COLO668 (cell line): ENCODE measurements at regions not wholly inside any gene's neighbourhood (a gene's known extent, or its start where the extent isn't known, plus 50 kb on each side); places are given as distances from the start of the nearest gene placed in this dataset.
A peak's percentile ranks its signal among the peaks of the same experiment; 100 is the strongest.

Source experiments
- DNase-seq: peaks from one replicate; lab custom pipeline; 2025; ENCODE audit not compliant: unreplicated experiment; lab: John Stamatoyannopoulos, UW

DNA sequence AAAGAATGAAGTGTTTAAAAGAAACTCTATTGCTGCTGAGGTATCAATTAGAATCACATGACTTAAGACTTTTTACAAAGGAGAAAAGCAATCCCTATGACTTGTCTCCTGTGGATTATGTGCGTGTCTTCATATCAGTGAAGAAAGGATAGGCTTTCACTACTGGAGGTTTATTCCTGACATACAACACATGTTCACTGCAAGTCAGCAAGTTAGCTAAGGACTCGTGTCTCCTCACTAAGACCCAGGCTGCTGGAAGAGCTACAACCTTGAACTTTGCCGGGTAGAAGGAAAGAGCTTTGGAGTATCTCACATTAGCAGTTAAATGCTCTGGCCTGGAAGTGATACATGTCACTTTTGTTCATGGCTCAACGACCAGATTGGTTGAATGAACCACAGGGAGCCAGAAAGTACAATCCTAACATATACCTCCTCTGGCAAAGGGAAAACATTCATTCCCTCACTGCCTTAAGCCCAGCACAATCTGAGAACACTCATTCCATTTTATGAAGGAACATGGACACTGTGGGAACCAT is 215.3 kb downstream of the RNF152 start:
- DNase-seq, result no peak

DNA sequence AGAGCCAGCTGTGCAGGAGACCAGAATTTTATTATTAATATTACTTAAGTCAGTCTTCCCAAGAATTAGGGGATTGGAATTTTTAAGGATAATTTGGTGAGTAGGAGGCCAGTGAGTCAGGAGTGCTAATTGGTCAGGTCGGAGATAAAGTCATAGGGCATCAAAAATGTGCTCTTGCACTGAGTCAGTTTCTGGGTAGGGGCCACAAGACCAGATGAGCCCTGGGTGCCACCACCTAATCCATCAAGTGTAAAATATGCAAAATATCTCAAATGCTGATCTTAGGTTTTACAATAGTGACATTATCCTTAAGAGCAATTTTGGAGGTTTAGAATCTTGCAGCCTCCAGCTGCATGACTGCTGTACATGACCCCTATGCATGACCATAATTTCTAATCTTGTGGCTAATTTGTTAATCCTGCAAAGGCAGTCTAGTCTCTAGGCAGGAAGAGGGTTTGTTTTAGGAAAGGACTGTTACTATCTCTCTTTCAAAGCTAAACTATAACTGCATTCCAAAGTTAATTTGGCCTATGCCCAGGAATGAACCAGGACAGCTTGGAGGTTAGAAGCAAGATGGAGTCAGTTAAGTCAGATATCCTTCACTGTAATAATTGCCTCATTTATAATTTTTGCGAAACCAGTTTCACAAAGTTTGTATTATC is 215.9 kb downstream of the RNF152 start:
- DNase-seq, result no peak

DNA sequence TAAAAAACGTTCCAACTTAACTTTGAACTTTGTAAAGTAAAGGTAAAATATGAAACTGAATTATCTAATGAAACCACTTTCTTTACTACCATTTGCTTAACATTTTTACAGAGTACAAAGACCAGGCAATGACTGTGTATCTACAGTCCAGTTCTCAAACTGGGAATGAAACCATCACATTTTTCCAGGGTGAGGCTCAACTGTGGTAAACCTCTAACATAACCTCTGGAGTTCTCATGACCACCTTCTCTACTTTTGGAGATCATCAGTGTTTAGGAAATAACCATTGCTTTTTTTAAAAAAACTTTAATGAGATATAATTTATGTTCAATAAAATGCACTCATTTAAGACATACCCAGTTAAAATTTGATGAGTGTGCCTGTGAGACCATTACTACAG is 223.5 kb downstream of the RNF152 start:
- no peak for DNase-seq

DNA sequence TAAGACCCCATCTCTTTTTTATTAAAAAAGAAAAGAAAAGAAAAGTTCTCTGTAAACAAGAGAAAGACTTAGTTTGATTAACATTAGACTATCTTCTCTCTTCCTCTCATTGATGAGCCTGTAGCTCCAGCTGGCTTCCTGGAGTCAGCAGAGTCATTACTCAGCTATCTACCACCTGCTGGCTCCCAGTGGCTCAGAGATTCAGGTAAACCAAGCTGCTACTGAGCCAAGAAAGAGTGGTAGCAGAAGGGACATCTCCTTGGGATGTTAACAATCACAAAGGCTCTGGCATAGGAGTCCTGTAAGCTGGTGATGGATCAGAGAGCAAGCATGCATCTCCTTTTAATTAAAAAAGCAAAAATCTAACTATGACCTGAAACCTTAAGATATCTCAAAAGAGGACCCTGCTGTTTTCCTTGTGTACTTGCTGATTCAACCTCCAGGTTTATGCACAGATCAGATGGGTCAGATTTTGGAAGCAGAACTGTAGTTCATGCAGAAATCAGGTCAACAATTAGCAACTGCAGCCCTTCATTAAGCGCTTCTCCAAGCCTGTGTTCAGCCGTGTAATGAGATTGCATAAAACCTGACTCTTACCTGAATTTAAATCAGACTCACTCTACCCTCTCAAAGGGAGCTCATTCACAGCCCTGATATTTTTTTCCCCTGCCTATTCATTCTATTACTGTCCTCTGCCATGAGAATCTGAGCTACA is 225.8 kb downstream of the RNF152 start:
- no peak for DNase-seq

DNA sequence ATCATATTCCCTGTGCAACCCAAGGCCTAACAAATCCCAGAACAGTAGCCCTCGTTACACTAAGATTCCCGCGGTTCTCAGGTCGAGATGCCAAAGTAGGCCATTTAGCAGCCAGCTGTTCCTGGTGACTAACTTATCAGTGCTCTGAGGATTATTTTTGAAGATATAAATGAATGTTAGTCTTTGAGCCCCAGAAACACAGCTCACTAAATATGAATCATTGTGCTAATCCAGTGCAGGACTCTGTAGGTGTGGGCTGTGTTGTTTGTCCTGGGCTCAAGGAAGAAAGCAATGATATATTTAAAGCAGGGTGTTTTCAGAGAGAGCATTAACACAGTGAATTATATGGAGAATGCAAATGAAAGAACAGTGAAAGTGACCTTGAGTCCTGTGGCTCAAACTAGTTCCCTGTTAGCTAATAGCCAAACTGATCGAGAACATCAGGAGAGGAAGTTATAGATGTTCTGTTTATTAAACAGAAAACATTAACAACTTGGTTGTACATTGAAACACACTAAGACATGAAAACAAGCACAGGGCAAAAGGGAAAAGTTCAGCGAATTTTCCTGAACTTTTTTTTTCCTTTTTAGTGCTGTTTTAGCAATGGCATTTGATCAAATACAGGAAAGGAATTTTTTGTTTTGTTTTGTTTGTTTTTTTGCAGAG is 228.3 kb downstream of the RNF152 start:
- DNase-seq, result no peak

DNA sequence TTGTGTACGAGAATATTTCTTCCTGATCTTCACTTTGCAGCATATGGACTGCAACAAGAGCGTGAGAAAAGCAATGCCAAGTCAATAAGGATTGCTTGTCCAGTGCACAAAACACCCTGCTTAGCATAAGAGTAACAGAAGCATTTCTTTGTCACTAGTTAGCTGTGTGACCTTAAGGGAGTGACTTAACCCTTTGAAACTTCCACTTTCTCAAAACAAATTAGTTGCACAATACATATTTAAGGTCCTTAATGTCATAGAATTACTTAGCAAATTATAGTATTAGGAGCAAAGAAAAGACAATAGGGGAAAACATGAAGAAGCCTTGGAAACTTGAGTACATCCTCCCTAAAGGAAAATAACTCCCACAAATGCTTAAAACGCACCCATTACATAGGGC is 230.1 kb downstream of the RNF152 start:
- DNase-seq, result no peak

DNA sequence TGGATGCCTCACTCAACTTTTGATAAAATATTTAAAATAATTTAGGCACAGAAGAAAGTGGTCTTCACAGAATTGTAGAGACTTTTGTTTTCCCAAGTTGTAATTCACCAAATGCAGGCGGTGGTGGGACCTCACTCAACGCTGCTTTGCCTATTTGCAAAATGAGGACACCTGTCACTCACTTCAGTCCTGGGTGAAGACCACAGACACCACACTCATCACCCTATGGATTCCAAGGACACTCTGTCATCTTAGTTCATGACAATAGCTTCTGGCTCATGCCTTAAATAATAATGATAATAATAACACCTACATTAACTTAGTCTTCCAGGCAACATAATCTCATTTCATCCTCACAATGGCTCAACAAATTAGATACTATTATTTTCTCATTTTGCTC is 234.4 kb downstream of the RNF152 start:
- no peak for DNase-seq

DNA sequence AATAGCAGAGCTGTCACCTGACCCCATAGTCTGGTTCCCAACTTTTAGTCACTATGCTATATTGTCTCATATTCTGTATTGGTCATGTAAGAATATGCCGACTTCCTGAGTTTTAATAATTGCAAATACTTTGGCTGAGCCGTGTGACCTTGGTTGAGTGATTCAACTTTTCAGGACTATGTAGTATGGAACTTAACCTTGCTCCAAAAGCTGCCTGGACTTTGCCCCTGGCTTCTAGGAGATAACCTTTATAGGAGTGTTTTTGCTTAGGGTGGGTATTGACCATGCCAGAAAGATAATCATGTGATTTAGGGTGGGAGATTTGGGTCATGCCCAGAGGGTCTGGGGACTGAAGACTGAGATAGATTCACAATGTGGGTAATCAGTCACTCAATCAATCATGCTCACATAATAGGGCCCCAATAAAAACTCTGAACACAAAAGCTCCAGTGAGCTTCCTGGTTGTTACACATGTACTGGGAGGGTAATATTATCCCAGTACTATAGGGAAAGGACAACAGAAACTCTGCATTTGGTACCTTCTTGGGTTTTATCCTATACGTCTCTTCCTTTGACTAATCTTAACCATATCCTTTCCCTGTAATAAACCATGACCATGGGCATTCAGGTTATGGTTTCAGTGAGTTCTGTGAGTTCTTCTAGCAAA is 235.6 kb downstream of the RNF152 start:
- no peak for DNase-seq

DNA sequence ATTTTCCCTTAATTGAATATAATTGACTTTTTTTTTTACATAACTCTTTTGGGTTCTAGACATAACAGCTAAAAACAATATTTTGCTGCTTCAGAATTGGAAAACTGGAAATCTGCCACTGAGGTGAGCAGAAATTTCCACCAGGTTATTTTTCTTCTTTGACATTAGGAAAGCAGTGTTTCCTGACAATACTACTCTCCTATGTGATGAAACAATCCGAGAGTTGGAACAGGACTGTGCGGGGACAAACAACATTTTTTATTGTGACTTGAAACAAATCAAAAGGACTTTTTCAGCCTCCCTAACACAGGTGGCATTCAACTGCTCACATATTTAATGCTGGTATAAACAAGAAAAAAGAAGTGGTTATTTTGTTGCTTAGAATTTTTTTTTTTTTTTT is 237.2 kb downstream of the RNF152 start:
- no peak for DNase-seq

DNA sequence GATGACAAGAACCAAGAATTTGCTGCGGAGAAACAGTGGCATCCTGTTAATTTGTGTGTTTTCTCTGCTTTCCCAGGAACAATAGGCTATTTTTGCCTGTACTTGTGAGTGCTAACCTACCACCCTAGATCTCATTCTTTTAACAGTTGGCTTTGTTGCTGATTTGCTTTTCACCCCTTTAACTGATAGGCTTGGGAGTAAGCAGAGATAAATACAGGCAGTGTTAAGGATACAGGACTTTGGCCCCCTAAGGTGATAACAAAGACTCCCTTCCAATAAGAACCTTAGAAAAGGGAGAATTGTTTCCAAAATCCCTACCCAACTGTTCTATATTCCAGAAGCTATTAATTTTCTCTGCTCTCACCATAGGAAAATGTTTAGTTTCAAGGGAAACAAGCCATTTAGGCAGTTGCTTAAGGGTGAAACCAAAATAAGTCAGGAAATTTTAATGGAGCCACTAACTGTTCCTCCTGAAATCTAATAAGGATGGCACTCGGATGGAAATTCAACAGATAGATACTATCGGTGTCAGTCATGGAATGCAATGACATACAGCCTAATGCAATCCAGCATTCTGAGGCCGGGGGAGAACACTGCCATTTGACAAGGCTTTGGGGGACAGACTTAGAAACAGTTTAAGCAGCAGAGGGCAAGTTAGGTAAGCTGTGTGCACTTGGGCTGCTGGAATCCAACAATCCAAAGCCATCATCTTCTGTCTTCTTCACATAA is 238.8 kb downstream of the RNF152 start:
- DNase-seq, result no peak

DNA sequence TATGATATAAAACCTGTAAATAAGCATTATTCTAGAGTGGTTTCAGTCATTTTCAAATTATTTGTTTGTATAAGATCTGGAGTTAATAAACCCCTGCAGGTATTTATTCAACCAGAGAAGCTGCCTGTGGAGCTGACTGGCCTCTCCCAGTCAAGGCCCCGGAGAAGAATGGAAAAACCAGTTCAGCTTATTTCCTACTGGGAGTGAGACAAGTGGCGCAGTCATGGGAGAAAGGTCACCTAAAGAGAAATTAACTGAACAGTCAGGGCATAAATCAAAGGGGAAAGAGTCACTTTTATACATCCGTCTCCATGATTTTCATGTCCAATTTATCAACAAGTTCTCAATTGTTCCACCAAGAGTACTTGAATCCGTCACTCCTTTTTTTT is 240.9 kb downstream of the RNF152 start:
- peak; percentile 12 for DNase-seq

DNA sequence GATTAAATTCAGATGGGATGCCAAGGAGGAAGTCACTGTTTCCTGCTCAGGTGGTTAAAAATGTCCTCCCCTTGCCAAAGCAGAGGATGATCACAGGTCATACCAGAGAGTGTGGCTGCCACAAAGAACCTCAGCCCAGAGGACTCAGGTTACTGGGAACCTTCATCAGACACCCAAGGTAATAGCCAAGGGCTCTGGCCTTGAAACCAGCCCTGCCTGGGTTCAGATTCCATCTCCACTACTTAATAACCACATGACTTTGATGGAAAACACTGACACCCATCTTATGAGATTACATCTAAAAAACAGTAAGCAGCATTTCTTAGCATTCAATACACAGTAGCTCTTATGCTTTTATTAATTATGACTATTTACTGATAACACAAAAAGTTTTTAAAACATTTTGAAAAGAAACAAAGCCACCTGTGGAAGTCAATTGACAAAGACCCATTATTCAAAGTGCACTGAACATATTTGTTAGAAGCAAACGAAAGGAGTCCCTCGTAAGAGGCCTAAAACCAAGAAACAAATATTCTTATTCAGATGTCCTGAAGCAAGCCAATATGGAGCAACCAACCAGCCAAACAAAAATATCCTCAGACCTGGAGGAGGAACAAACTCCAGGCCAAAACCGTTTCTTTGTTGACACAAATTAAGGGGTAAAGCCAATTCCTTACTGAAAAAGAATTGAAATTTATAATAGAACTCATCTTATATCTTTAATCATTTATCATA is 241.5 kb downstream of the RNF152 start:
- DNase-seq, result no peak

DNA sequence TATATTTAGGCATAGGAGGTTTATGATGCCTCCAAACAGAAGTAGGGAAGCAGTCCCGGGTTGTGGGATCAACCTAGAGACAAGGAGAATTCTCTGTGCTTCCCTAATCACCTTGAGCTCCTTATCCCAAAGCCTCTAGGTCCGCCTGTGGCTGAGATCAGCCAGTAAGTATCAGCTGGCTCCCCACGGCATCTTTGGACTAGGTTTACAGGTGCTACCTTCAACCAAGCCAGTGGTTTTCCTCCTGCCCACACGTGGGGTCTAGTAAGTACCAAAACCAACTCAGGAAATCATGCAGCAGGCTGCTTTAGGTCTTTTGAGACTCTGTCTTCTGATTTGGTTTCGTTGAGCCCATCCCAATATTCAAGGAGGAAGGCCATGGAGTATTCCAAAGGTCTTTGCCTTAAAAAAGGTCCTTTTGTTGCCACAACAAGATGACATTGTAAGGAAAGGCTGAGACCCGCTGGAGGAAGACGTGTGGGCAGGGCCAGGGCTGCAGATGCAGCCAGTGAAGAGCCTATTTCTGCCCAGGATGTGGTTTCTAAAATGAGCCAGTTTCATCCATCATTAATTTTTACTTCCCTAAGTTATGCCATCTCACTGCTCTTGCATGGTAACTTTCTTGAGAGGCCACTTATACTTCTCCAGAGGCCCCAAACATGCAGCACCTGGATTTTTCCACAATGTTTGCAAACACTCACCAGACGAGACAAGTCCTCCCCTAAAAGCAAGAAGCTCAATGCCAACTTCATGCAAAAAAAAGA is 248.7 kb downstream of the RNF152 start:
- no peak for DNase-seq

DNA sequence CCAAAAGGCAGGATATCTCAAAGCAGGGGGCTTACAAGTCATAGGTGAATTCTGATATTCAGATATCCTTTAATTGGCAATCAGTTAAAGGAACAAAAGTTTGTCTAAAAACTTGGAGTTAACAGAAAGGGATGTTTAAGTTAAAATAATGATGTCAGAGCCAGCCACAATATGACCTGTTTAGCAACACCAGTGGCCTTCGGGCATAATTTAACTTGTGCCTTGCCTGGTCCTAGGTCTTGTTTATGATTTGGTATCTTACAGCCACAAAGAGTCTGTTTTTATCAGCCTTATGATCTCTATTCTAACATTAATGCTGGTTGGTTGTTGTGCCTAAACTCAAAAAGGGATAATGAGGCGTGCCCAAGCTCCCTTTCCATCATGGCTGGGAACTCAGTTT is 252.9 kb downstream of the RNF152 start:
- DNase-seq, result no peak

DNA sequence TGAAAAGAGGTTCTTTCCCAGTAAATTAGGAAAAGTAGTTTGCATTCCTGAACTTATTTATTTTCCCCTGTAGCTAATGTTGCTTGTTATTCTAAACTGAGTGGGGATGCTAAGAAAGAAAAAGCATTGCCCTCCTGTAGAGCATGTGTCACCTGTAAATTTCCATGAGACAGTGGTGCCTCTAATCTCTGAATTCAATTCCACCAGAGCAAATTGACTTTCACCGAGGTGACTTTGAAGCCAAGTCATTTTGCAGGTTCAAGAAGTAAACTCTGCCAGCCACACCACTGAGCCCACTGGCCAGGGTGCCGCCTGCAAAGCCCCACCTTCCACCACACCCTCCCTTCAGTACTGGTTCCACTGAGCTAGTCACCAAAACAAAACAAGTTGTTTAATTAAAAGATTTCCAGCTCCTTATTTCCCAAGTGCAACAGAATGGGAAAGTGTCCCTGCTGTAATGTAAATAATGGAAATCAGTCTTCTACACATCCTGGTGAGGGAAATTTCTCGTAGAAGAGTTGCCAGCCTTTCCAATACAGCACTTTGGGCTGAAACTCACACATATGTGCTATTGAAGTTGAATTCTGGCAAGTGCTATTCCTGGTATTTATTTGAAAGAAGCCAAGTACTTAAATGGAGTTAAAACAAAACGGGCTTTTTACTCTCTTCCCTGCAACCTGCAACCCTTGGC is 254.8 kb downstream of the RNF152 start:
- no peak for DNase-seq

DNA sequence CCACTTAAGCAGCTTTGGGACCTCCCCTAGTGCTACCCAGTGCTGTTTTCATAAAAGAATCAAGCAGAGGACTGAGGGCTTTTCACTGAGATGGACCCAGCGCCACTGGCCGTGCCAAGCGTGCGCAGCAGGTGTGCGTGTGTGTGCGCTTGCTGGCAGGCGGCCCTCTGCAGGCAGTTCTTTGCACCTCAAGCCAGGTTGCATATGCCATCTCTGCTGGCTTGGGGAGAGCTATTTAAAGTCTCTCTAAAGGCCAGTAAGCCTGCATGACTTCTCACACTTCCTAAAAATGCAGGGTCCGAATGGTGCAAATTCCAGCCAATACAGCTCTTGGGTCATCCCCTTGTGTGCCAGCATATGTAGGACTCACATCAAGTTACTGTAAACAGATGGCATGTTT is 255.5 kb downstream of the RNF152 start:
- no peak for DNase-seq

DNA sequence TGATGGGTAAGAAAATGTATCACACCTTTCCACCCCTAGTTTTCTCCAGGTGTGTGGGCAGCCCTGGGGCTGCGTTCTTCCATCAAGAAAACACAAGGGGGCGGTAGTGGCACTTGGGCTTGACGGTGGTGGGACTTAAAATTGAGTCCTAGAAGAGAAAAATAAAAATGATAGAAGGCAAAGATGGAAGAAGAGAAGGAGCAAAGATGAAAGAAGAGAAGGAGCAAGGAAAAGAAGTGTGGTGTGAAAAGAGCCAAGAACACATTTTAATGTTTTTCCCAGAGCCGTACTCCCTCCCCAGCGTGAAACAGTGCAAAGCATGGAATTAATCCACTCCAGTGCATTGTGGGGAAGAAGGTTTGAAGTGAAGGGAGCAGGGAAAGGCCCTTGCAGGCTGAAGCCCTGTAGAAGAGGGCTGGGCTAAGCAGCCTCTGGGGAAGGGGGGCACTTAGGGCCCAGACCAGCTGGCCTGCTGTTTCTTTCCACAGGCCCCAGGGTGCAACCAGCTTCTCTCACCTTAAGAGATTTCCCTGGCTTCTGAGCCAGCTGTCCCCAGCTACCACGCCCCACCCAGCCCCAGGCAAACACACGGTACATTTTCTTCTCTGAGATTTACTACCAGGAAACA is 256.8 kb downstream of the RNF152 start:
- peak; percentile 45 for DNase-seq

DNA sequence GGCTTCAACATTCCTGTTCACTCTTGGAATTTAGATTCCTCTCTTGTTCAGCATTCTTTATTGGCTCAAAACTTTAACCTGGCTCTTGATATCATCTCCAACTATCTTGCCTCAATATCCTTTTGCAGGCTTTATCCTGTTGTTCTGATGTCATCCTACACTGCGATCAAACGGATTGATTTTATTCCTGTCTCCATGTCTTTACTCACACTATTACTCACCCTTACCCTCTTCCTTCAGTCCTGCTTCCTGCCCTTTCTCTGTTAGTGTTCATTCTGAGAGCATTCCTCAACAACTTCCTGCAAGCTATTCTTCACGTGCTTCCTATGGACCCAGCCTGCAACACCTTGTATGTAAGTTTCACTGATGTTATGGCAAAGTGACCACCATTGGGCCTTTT is 264.7 kb downstream of the RNF152 start:
- no peak for DNase-seq
